Stimulated activated CD4-positive, alpha-beta T cell treated with anti-CD3 and anti-CD28 coated beads, Interleukin-2, amount 100 ng/mL, for 4 hours (primary cell): ENCODE measurements at regions not wholly inside any gene's neighbourhood (a gene's known extent, or its start where the extent isn't known, plus 50 kb on each side); places are given as distances from the start of the nearest gene placed in this dataset.
"Not testable (repeated sequence)": the region's sequence is repeated elsewhere in the genome, so short reads cannot be mapped to it uniquely, and the experiment has no call there.

Experiments
- DNase-seq: peaks from one replicate; pipeline ENCODE4 v3.0.0-alpha.2; 2020; ENCODE audit warnings: low read depth

DNA sequence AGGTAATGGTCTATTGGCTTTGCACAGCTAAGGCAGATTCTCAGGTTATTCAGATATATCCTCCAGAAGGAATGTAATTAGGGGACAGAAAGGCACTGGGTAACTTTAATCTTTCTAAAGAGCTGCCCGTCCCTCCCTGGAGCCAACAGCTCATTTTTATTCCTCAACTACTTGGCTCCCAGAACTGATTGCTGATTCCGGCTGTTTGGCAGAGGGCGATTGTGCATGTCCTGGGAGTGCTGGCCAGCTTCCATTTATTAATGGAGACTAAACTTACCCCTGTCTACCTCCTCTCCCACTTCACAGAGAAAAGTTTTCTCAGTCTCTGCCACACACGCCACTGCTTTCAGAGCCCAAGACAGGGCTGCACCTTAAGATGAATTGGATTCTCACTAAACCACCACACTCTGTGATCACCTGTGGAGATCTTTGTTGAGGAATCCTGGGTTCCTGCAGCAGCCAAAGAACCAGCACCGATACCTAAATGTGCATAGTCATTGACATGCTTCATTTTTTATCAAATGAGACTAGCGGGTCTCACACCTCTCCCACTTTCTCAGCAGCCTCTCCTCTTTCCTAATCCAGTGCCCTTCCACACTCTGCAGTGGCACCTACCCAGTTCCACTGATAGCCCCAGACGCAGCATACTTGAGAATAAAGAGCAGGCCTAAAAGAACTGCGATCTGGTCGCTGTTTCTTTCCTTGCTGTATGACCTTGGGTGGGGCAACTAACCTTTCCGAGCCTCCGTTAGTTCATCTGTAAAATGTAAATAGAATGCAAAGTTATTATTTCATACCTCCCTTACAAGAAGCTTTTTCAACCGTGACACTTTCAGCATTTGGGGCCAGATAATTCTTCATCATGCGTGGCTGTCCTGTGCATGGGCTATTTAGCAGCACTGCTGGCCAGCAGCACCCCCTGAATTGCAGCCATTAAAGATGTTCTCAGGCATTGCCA is 648.7 kb downstream of the UQCRFS1 start:
- DNase-seq: no peak

DNA sequence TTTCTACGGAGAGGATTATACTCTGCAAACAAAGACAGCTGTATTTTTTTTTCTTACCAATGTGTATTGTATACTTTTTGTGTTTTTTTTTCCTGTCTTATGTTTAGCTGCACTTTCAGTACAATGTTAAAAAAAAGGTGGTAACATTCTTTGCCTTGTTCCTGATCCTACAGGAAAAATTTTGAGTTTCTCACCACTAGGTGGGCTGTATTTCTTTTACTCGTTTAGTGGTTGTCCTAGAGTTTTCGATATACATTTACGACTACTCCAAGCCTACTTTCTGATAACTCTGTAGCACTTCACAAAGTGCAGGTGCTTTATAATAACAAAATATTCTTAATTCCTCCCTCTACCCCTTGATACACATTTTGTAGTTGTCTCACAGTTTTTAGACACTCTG is 652.2 kb downstream of the UQCRFS1 start:
- no peak for DNase-seq

DNA sequence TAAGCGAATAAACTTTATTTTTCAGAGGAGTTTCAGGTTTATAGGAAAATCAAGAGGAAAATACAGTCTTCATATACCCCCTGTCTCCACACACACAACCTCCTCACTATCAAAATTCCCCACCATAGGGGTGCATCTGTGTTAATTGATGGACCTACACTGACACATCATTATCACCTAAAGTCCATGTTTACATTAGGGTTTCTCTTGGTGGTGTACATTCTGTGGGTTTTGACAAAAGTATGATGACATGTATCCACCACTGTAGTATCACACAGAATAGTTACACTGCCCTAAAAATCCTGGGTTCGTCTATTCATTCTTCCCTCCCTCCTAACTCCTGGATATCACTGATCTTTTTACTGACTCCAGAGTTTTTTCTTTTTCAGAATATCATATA is 654.2 kb downstream of the UQCRFS1 start:
- DNase-seq: no peak

DNA sequence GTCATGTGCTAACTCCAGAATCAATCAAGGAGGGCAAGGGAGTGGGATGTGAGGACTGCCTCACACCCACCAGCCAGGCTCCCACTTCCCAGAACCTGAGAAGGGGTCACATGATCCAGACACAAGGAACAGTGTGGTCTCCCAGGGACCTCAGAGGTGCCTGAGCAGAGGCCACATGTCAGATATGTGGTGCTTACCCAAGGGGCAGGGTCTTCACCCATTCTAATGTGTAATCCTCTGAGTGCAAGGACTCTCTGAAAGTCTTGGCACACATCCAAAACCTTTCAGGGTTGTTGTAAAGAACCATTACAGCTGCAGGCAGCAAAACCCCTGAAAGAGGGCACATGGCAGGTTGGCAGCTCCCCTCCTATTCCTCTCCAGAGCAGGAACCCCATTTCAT is 656.6 kb downstream of the UQCRFS1 start:
- DNase-seq: no peak

DNA sequence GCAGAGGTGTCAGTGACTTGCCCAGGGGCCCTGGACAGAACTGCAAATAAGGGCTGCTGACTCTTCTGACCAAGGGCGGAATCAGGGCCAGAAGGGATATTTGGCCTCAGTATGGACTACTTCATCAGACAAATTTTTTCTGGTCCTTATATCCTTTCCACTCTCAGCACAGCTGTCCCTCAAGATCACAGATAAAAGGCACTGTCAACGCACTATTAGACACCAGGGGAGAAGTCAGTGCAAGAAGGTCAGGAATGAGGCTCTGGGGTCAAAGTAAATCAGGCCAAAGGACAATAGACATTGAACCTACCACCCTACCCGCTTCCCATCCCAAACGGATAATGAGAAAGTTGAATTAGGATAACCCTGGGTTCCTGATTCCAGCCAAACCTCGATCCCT is 657.6 kb downstream of the UQCRFS1 start:
- no peak for DNase-seq

DNA sequence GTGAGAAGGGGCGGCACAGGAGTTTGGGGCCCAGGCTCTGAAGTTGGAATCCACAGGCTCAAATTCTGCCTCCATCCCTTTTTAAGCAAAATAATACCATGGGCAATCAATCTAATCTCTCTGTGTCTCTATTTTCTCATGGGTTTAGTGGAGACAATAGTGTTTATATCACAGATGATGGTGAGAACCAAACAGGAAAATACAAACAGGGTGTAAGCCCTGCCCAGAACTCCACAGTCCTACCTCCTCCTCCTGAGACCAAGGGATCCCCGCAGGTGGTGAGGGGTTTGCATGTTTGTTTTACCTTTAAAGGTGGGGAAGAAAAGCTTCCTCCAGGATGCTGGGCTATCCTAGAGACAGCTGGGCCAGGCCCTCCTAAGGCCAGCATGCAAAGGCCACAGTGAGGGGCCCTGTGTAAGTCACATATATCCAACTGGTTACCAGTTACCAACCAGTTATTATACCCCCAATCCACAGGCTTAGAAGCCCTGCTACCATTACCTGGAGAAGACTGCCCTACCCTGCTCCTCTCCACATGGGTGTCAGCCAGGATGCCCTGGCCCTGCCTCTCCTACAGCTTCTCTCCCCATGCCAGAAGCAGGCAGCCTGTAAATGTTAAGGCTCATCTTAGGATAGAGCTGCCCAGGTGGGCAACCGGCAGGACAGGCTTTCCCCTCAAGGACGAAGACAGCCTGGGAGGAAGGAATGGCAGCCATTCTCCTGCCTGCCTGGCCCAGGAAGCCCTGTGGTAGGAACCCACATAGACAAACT is 658.4 kb downstream of the UQCRFS1 start:
- no peak for DNase-seq

DNA sequence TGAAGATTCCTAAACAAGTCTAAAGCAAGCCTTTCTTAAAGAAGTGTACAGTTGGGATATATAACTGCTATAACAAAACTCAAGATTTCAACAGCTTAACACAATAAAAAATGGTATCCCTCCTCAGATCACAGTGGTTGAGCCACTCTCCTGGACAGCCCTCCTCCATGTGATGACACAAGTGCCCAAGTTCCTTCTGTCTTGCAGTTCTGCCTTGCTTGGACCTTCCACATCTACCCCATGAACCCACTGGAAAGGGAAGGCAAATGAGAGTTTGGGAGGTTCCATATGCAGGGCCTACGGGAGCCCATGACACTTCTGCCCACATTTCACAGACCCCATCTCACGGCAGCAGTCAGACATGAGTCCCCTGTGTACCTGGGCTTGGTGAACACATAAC is 659.2 kb downstream of the UQCRFS1 start:
- no peak for DNase-seq

DNA sequence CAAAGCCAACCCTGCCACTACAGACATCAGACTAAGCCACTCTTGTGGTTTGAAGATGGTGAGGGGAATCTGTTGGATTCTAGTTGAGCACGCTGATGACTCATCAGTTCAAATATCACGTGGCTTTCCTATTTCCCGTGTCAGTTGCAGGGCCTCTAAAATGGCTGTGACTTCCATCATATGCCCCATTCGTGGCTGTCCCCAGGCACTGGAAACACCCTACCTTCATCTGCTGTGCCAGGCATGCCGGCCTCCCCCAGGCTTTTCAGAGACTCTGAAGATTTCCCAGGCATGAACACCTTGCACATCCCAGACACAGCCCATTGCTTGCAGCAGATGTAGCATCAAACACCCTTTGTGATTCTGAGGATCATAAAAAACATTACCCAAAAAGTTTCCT is 659.9 kb downstream of the UQCRFS1 start:
- DNase-seq: no peak

DNA sequence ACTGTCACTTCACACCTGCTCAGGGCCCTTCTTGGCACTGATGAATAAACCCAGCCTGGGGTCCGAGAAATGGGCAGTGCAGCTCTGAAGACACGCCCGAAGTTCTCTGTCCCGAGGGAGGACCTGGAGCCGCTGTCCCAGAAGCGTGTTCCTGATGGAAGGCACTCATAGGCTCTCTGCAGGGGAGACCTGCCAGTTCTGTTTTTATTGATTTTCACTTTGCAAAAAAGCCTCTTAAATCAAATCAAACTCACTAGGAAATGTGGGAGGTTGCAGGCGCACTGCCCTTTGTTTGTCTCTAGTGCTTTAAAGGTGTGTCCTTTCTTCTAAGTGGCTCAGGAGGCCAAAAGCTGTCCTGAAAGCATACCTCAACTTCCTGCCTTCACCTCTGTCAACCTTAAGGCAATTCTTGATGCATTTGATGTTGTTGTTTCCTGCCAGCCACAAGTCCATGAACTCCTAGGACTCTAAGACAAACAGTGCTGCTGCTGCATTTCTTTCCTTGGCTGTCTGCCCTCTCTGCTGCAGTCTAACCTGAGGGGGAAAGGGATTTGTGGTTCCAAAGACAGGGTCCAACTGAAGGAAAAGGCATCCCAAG is 663.2 kb downstream of the UQCRFS1 start:
- DNase-seq: no peak

DNA sequence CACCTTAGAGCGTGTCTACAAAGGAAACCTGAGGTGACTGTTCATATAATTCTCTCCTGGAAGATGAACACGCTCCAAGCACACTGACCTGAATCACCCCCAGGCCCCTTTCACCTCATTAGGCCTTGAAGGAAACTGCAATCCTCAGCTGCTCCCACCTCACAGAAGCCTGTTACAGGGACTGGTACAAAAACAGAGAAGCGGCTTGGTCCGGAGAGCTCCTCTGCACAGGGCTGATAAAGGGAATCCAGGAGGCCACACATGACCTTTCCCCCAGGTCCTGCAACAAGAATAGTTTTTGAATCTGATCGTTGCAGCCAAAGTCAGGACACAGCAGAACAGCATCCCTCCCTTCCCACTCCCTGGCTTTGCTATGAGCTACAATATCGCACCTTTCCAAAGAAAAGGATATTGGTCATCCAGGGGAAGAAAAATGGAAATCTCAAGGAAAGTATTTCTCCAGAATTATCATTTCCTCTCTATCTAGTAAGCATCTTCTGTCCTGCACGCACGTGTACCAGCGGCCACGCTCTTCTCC is 666.7 kb downstream of the UQCRFS1 start:
- DNase-seq: no peak

DNA sequence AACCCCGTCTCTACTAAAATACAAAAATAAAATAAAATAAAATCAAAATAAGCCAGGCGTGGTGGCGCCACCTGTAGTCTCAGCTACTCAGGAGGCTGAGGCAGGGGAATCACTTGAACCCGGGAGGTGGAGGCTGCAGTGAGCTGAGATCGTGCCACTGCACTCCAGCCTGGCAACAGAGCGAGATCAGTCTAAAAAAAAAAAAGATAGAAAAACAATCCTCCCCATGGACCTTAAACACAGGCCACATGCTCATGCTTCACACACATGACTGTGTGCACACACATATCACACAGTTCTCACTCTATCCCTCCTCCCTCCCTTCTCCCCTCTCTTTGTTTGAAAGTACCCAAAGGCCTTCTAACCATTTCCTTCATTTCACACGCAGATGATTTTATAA is 667.6 kb downstream of the UQCRFS1 start:
- not testable (repeated sequence) for DNase-seq

DNA sequence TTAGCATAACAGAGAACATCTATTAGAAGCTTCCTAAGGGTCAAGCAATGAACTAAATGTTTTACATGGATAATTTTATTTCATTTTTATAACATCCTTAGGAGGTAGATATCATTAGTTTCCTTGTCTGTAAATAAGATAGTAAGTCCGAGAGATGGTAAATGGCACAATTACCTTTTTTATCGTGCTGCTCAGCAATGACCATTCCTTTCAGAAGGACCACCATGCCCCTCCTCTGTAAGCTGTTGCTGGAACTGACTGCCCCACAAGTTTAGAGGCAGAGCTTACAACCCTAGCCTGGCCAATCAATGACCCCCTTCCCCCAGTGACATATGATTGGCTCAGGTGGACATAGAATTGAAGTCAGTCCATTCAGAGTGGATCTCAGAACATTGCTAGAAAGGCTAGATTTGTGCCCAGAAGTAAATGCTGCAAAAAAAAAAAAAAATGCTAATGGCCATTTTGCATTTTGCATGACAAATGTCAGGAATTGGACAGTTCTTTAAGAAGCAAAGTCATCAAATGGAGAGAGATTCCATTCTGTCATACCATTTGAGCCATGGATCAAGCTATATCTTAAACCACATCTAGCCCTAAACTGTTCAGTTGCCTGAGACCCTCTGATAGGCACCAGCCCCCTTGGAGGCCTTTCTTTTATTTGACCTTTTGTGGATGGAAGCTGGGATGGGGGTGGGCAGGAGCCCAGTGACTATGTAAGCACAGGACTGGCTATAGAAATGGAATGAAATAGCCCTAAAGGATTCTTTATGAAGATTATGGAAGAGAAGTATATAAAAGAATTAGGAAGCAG is 668.3 kb downstream of the UQCRFS1 start:
- DNase-seq: no peak

DNA sequence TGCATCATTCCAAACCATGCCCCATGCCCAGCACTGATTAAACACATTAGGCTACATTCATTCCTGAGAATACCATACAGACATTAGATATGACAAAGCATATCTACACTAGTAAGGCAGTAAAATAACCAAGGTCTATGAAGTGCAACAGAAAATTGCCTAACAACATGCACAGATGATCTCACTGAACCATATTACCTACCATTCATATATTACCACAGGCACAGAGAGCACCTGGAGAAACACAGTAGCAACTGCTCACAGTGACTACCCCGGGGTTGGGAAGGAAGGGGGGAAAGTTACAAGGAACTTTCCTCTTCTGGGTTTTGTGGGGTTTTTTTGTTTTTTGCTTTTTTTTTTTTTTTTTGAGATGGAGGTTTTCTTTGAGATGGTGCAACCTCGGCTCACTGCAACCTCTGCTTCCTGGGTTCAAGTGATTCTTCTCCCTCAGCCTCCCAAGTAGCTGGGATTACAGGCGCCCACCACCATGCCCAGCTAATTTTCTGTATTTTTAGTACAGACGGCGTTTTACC is 669.6 kb downstream of the UQCRFS1 start:
- no peak for DNase-seq

DNA sequence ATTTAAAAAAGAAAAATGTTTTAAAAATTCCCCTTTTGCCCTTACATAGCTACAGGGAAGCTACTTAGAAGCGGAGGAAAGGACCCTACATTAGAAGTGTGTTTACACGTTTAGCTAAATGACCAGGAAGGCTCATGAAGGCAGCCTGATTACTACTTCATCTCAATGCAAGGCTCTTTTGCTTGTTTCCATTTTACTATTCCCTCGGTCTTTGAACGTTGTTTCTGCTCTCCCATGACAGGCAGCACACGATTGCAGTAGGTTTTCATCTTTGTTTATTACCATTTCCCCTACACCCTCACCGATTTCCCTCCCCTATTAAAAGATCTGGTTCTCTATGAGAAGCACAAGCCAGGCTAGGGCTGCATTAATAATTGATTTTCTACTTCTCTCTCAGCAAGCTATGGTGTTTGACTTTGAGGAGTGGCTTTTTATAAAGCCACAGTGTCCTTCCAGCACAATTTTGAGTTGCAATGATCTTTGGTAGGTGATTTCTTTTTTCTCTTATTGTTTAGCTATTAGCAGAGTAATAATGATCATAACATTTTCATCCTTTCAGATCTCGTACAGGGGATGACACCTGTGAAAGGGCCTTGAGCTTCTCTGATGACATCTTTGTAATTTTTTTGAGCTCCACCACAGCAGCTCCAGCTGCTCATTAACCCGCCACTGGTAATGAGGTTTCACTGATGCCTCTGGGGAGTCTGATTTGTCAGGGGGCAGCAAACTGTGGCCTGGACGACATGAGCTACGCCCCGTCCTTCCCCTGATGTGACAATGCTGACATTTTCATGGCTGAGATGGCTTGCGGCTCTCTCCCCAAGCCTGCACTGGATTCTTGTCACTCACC is 670.3 kb downstream of the UQCRFS1 start:
- DNase-seq: no peak

DNA sequence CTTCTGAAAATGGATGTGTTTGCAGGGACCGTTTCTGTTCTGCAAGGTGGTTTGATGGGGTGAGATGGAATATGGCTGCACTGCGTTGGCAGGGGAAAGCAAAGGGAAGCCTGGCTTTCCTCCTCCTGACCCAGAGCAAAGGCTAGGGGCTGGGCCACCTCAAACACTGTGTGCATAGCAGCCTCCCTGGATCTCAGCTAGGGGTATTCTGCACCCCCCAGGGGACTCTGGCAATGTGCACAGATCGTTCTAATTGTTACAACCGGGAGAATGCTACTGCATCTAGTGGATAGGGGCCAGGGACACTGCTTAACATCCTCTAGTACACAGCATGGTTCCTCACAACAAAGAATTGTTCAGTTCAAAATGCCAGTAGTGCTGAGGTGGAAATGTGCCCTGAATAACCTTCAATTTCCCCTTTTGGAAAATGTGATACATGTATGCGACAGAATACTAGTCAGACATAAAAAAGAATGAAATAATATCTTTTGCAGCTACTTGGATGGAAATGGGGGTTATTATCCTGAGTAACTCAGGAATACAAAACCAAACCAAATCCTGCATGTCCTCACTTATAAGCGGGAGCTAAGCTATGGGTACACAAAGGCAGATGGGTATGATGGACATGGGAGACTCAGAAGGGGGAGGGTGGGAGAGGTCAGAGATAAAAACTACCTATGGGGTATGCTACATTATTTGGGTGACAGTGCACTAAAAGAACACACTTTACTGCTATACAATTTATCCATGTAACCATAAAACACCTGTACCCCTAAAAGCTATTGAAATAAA is 671.2 kb downstream of the UQCRFS1 start:
- no peak for DNase-seq

DNA sequence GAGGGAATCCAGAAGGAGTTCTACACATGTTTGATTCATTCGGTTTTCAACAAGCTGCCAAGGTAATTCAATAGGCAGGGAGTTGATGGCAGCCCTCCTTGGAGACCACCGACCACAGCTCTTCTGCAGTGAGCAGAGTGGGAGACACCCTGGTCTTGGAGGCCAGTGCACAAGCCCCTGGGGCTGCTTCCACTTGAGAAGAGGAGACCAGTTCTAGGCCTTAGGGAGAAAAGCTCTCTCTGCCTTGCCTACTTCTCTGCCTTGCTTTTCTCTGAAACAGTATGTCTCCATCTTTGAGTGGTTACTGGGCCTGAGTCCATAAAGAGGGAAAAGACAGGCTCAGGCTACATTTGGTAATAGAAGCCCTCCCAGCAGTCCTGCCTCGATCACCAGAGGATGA is 671.9 kb downstream of the UQCRFS1 start:
- DNase-seq: no peak

DNA sequence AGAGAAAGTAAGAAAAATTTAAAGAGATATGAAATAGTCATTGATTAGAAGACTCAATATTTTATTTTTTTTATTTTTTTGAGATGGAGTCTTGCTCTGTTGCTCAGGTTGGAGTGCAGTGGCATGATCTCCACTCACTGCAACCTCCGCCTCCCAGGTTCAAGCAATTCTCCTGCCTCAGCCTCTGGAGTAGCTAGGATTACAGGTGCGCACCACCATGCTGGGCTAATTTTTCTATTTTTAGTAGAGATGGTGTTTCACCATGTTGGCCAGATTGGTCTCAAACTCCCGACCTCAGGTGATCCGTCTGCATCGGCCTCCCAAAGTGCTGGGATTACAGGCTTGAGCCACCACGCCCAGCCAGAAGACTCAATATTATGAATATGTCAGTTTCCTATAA is 672.6 kb downstream of the UQCRFS1 start:
- not testable (repeated sequence) for DNase-seq

DNA sequence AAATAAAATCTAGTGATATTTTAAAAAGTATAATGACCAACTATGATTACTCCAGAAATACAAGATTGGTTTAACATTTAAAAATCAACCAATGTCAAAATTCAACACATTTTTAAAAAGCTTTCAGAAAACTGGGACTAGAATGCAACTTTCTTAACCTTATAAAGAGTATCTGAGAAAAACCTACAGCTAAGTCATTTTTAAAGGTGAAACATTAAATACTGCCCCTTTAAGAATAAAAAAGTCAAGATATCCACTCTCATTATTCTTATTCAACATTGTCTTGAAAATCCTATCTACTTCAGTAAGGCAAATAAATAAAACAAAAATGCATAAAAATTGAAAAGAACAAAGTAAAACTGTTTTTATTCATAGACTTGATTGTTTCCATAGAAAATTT is 673.2 kb downstream of the UQCRFS1 start:
- no peak for DNase-seq

DNA sequence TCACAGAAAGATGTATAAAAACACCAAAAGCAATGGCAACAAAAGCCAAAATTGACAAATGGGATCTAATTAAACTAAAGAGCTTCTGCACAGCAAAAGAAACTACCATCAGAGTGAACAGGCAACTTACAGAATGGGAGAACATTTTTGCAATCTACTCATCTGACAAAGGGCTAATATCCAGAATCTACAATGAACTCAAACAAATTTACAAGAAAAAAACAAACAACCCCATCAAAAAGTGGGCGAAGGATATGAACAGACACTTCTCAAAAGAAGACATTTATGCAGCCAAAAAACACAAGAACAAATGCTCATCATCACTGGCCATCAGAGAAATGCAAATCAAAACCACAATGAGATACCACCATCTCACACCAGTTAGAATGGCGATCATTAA is 674.4 kb downstream of the UQCRFS1 start:
- DNase-seq: not testable (repeated sequence)

DNA sequence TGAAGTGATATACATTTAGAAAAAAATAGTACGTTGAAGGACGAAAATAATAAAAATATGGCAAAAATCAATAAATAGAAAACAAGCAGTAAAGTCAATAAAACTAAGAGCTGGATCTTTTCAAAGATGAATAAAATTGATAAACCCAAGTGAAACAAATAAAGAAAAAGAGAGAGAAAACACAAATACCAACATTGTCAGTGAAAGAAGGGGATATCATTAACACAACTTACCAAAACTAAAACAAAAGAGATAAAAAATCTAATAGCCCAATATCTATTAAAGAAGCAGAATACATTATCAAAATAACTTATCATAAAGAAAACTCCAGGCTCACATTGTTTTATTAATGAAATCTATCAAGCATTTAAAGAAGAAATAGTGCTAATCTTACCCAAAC is 675.1 kb downstream of the UQCRFS1 start:
- no peak for DNase-seq
